Right lobe of liver (tissue), 4 donors: ENCODE measurements at regions not wholly inside any gene's neighbourhood (a gene's known extent, or its start where the extent isn't known, plus 50 kb on each side); places are given as distances from the start of the nearest gene placed in this dataset.

ENCODE experiments used
- CTCF ChIP-seq, 4 donors: fragments of 200-600 bp in 3 of 4; fragments of 450-650 bp in 1 of 4; IDR thresholded peaks; one replicate each; pipeline versions ENCODE4 v1.5.1 to v1.8.0; 2016 to 2022; ENCODE audit warnings: antibody characterized with exemption in 4 of 4, mild to moderate bottlenecking in 2 of 4
- POLR2A ChIP-seq: fragments of 450-650 bp; IDR thresholded peaks from one replicate; pipeline ENCODE4 v1.6.1; 2017; ENCODE audit warnings: antibody characterized with exemption, mild to moderate bottlenecking
- donor health status: DM: no; HTN: no; CAD: no.
- donor health status: DM: no; HTN: no; CAD: no.
- donor health status: DM: no; HTN: yes; CAD: no.

GRCh38 chr4:71962622-71963264 is 69.1 kb upstream of the NPFFR2 start:
- TF ChIP-seq CTCF (IDR thresholded peaks at IDR 0.05) (no peak), POLR2A (no peak)
